GM12864 (cell line): ENCODE measurements at regions not wholly inside any gene's neighbourhood (a gene's known extent, or its start where the extent isn't known, plus 50 kb on each side); places are given as distances from the start of the nearest gene placed in this dataset.

Experiments used
- DNase-seq: peaks from one replicate; pipeline ENCODE4 v3.0.0-alpha.2; 2011; ENCODE audit warnings: low read depth
- H3K4me3 ChIP-seq: 2 replicates; pipeline ENCODE4 v1.5.1; 2011; ENCODE audit warnings: mild to moderate bottlenecking, low read depth, low read length, control low read depth
- TF ChIP-seq, protein P1 (sequence below): IDR thresholded peaks from 2 replicates; pipeline ENCODE4 v1.5.1; 2011; ENCODE audit warnings: low read depth, mild to moderate bottlenecking, moderate library complexity, low read length, control low read depth, inconsistent platforms; ENCODE audit errors: missing control alignments

DNA sequence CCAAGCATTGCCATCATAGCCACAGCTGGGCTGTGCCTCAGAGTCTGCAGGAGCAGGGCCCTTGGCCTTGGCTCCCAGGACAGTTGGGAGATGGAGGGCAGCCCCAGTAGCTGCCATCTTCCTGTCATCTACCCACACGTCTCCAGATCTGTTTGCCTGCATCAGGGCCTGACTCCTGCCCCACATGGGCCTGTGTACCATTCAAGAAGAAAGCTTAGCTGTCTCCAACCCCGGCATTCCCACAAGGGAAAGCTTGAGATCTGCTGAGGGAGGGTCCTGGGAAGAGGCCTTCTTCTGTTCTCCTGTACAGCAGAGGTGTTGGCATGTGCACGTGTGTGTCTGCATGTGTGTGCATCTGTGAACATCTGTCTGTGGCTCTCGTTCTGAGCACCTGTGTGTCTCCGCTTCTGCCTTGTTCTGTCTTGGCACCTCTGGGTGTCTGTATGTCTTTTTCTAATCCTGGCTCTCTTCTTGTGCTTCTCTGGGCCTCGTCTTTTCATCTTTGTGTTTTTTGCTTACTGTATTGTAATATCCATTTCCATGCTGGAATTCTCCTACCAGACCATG, 122.2 kb downstream of the MRM1 start:
- H3K4me3 ChIP-seq, result no peak overlapping the region
- TF ChIP-seq, protein P1, sequence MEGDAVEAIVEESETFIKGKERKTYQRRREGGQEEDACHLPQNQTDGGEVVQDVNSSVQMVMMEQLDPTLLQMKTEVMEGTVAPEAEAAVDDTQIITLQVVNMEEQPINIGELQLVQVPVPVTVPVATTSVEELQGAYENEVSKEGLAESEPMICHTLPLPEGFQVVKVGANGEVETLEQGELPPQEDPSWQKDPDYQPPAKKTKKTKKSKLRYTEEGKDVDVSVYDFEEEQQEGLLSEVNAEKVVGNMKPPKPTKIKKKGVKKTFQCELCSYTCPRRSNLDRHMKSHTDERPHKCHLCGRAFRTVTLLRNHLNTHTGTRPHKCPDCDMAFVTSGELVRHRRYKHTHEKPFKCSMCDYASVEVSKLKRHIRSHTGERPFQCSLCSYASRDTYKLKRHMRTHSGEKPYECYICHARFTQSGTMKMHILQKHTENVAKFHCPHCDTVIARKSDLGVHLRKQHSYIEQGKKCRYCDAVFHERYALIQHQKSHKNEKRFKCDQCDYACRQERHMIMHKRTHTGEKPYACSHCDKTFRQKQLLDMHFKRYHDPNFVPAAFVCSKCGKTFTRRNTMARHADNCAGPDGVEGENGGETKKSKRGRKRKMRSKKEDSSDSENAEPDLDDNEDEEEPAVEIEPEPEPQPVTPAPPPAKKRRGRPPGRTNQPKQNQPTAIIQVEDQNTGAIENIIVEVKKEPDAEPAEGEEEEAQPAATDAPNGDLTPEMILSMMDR, result no peak
- no peak for DNase-seq

DNA sequence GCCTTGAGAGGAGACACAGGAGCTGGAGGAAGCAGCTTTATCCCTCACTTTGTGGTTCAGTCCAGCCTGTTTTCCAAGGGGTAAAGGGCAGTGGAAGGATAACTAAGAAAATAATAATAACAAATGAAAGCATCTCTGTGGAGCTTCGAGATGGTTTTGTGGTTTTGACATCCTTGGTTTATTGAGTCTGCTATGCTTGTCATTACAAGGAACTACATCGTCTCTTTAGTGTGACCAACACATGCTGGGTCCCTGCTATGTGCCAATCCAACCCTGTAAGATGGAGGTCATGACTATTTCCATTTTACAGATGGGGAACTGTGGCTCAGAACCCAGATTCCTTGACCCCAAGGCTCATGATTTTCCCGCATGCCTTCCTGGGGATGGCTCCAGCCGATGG, 124.8 kb downstream of the MRM1 start:
- no peak for DNase-seq
- H3K4me3 ChIP-seq, result no peak overlapping the region
- TF ChIP-seq, protein P1, result no peak

DNA sequence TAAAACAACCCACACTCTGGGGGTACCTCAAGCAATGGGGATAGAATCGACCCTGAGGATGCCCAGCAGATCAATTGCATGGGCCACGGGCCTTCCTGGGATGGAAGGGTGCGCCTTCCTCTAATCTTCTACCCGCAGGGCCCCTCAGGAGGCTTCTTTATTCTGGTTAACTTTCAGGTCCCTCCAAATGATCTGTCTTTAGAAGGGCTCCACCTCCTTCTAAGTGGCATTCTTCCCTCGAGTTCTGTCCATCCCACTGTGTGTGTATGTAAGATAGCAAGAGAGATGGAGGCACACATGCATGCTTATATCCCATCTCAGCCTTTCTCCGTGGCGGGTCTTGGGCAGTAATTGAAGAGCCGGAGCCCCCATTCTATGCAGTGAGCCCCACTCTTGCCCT, 125.7 kb downstream of the MRM1 start:
- H3K4me3 ChIP-seq, result no peak overlapping the region
- TF ChIP-seq, protein P1, result no peak
- no peak for DNase-seq

DNA sequence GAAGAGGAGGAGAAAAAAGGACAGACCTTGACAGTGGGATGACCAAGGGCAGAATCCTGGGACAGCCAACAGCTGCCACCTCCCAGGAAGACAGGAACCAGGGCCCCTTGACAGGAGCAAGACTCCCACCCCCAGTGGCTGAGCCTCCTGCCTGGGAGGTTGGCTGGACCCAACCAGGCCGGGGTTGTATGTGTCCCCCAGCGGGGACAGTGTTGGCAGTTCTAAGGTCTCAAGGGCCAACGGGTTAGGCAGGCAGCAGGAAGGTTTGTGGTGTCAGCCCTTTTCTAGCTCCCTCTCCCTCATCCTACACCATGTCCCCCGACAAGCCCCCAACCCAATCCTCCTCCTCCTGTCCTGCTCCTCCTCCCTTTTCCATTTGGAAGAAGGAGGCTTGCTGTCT, 126.2 kb downstream of the MRM1 start:
- DNase-seq, result no peak
- TF ChIP-seq, protein P1, result no peak
- H3K4me3 ChIP-seq, result no peak overlapping the region

DNA sequence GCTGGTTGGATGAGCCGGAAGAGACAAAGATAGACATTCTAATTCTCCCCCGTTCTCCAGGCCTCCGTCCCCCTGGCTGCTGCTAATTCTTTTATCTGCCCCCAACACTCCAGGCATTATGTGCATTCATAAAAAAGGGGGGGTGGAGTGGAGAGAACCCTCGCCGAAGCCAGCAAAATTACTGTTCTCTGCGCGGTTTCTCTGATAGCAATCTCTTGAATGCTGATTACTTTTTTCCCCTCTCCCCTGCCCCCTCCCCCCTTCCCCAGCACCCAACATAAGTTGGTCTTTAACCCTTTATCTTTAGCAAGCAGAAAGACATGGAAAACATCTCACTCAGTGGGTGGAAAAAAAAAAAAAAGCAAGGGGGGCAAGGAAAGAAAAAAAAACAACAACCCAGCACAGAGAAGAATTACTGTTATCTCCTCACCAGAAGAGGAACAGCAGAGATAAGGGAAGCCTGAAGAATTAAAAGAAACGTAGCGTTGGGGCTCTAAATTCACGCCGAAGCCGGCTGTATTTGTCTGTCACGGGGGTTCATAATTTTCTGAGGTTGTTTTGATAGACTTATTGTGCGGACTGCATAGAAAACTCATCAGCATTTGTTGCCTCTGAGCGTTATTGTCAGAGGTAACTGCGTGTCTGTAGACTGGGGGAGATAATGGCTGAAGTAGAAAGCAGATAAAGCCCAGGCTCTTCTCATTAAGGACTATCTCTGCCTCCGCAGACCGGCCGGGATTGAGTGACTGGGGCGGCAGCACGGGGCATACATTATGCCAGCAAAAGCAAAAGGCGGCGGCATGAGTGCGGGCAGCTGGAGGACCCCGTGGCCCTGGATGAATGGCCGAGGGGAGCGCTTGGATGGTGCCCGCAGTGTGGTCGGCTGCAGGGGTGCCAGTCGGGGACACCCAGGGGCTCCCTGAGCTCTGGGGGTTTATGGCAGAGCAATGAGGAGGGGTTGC, 126.9 kb downstream of the MRM1 start:
- TF ChIP-seq, protein P1, result no peak
- DNase-seq, result no peak
- H3K4me3 ChIP-seq, result no peak overlapping the region

DNA sequence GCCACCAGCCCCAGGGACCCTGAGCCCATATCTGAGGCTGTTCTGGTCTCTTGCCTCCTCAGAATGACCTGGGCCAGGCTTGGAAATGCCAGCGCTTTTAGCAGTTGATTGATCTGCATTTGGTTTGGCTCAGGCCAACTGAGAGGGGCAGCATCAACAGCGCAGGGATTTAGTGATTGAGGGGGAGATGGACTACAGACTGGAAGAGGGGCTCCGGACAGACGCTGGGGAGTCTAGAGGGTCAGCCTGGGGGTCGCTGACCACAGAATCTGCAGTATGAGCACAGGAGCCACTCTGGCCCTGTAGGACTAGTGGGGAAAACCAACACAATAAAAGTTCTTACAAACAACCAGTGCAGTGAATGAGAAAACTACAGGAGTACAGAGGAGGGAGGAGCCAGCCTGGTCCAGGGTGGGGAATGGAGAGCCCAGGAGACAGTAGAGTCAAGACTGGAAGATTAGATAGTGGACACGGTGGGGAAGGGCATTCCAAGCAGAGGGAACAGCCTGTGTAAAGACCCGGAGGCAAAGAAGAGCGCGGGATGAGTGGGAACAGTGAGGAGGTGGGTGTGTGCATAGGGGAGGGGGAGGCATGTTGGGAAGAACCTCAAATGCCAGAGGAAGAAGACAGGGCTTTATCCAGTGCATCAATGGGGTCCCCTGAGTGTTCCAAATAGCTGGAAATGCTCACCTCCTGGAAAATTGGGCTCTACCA, 128.9 kb downstream of the MRM1 start:
- H3K4me3 ChIP-seq, result no peak overlapping the region
- TF ChIP-seq, protein P1, result no peak
- no peak for DNase-seq
